Mucosa of rectum (tissue), 2 donors: ENCODE measurements at regions not wholly inside any gene's neighbourhood (a gene's known extent, or its start where the extent isn't known, plus 50 kb on each side); places are given as distances from the start of the nearest gene placed in this dataset.

ENCODE experiments used
- H3K27ac ChIP-seq, 2 donors: one replicate each; pipeline ENCODE4 v1.7.0; 2013; ENCODE audit warnings: inconsistent platforms in 2 of 2, low read depth in 2 of 2, low read length in 2 of 2
- H3K27me3 ChIP-seq, 2 donors: one replicate each; pipeline ENCODE4 v1.7.0; 2013; ENCODE audit warnings: low read length in 2 of 2; ENCODE audit not compliant: control insufficient read depth in 2 of 2, insufficient read depth in 2 of 2
- H3K36me3 ChIP-seq, 2 donors: one replicate each; pipeline ENCODE4 v1.7.0; 2013; ENCODE audit warnings: low read length in 2 of 2; ENCODE audit not compliant: control insufficient read depth in 2 of 2, insufficient read depth in 2 of 2
- H3K4me1 ChIP-seq, 2 donors: one replicate each; pipeline ENCODE4 v1.7.0; 2013; ENCODE audit warnings: low read length in 2 of 2, mild to moderate bottlenecking in 1 of 2; ENCODE audit not compliant: control insufficient read depth in 2 of 2, insufficient read depth in 2 of 2
- H3K4me3 ChIP-seq, 2 donors: one replicate each; pipeline ENCODE4 v1.7.0; 2013; ENCODE audit warnings: low read length in 2 of 2
- H3K9ac ChIP-seq, 2 donors: one replicate each; pipeline ENCODE4 v1.7.0; 2013; ENCODE audit warnings: low read length in 2 of 2, low read depth in 1 of 2, mild to moderate bottlenecking in 1 of 2
- H3K9me3 ChIP-seq, 2 donors: one replicate each; pipeline ENCODE4 v1.7.0; 2013; ENCODE audit warnings: low read length in 2 of 2; ENCODE audit not compliant: control insufficient read depth in 2 of 2
- donor health status: healthy.
- donor health status: Normal muscosa, but diverticular disease.

DNA sequence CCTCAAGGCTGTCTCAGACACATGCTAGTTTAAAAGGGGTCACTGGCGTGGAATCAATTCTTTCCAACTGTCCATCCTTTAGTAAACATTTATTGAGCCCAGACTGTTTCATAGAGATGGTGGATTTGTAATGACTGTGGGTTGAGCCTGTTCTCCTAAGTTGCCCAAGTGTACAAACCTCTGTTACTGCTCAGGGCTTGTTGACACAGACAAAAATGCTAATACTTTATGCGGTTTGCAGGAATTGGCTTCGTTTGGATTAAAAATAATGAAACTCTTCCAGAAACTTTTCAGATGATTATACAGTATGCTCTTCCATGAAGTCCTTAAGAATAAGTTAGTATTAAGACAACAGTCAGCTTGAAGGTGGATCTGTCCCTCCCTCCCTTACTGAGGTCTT, 83.6 kb upstream of the MGAT5 start:
- Histone ChIP-seq H3K9ac (no peak overlapping the region), H3K27me3 (no peaks in the 10 kb centered on the region), H3K4me1 (peaks cover 16 to 29% of the 10 kb centered on the region in 2 donors), H3K27ac (no peak overlapping the region), H3K4me3 (no peak overlapping the region), H3K36me3 (no peaks in the 10 kb centered on the region), H3K9me3 (no peaks in the 10 kb centered on the region)

DNA sequence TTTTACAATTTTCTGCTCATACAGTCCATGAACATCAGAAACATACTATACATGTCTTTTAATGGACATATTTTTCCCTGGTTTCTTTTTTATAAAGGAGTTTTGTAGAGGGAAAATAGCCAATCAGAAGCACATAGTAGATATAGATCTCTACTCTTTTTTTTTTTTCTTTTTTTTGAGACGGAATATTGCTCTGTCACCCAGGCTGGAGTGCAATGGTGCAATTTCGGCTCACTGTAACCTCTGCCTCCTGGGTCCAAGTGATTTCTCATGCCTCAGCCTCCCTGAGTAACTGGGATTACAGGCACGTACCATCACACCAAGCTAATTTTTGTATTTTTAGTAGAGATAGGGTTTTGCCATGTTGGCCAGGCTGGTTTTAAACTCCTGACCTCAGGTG, 83.2 kb upstream of the MGAT5 start:
- Histone ChIP-seq H3K9me3 (no peaks in the 10 kb centered on the region), H3K36me3 (no peaks in the 10 kb centered on the region), H3K27me3 (no peaks in the 10 kb centered on the region), H3K9ac (no peak overlapping the region), H3K4me1 (peaks cover 19 to 33% of the 10 kb centered on the region in 2 donors), H3K27ac (no peak overlapping the region), H3K4me3 (no peak overlapping the region)

DNA sequence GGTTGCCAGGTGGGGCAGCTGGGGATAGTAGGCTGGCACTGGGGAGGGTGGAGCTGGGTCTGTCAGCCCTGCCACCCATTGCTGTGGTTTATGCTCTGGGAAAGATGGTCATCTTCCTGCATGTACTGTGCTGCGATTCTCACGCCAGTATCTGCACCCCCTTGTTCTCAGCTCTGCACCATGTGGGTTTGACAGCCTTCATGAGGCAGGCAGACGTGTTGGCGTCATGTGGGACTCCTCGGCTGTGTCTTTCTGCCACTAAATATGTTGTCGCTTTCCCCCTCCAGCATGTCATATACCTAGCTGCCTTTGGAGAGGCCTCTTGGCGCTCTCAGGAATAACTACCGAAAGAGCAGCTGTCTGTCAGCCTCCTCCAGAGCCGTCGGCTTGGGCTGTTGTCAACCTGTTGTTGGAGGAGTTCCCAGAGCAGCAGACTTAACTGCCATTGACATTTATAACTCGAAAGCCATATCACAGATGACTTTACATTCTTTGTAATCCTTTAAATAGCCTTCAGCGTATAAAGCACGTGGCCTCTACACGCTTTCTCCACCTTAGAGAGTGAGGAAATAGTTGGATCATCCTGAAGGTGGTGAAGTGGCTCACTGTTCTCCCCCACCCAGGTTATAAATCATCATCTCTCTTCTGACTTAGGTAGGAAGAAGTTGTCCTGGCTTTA, 80.4 kb upstream of the MGAT5 start:
- Histone ChIP-seq H3K27me3 (no peaks in the 10 kb centered on the region), H3K9me3 (no peaks in the 10 kb centered on the region), H3K9ac (peak overlapping the region in 1 of 2 donors; percentile 65), H3K4me3 (peak overlapping the region; percentile 25 to 39), H3K27ac (peak overlapping the region; percentile 75 to 85), H3K36me3 (no peaks in the 10 kb centered on the region), H3K4me1 (peaks cover 23 to 41% of the 10 kb centered on the region in 2 donors)

DNA sequence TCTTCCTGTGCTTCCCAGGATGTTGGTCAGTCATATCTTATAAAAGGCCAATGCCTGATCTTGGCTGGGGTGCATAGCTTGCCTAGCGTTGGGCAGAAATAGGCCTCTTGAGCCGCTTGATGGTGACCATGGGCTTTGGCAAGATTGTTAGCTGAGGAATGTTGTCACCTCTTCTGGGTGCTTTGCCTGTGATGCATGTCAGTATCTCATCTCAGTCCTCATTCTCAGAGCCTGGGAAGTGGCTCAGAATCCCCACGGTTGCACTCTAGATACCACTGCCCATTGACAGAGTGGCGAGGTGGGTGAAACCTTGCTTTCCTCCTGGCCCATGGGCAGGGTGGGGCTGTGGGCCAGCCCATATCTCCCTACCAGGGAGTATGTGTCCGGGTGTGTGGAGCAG, 79.2 kb upstream of the MGAT5 start:
- H3K4me3 ChIP-seq = no peak overlapping the region
- H3K27me3 ChIP-seq = no peaks in the 10 kb centered on the region
- H3K9me3 ChIP-seq = no peaks in the 10 kb centered on the region
- H3K36me3 ChIP-seq = no peaks in the 10 kb centered on the region
- no peak overlapping the region for H3K9ac ChIP-seq
- peak overlapping the region; percentile 25 to 85 for H3K27ac ChIP-seq
- peaks cover 23 to 41% of the 10 kb centered on the region in 2 donors for H3K4me1 ChIP-seq

DNA sequence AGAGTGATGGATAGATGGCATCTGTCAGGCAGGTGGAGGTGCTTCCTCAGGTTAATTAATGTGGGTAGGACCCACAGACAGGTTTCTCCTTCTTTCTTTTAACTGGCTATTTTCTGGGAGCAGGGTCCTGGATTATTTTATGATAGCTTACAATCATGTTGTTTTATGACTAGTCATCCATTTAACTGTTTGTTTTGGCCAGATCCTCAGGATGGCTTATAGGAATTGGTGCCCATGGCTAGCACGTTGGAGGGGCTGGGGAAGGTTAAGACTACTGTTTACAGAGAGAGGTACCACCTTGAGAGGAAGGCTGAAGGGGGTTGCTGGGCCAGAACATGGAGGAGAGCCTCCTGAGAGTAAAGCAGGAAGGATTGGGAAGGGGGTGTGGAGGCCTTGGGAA, 78.0 kb upstream of the MGAT5 start:
- Histone ChIP-seq H3K9ac (peak overlapping the region in 1 of 2 donors; percentile 3), H3K4me1 (peaks cover 23 to 39% of the 10 kb centered on the region in 2 donors), H3K27ac (peak overlapping the region in 1 of 2 donors; percentile 23), H3K36me3 (no peaks in the 10 kb centered on the region), H3K27me3 (no peaks in the 10 kb centered on the region), H3K9me3 (no peaks in the 10 kb centered on the region), H3K4me3 (no peak overlapping the region)

DNA sequence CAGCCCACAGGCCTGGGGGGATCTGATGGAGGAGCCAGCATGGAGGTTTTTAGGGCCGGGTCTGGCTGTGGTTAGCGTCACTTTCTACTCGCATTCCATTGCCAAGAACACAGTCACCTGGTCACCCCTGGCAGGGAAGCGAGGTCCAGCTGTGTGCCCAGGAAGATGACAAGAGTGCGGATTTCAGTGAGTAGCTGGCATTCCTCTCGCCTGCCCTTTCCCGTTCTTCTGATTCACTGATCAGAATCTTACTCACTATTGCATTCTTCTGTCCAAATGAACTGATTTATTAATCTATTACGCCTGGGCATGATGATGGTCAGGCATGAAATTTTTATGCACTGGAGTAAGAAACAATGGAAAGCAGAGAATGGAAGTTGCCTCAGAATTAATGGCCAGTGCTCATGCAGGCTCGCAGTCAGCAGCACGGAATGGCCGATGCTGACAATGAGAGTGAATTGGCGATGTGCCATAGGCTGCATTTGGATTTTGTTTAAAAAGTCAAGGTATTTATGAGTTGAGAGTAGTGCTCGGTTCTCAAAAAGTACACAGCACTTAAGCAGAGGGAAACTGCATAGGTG, 76.4 kb upstream of the MGAT5 start:
- peaks cover 23 to 39% of the 10 kb centered on the region in 2 donors for H3K4me1 ChIP-seq
- H3K4me3 ChIP-seq = no peak overlapping the region
- H3K27me3 ChIP-seq = no peaks in the 10 kb centered on the region
- no peaks in the 10 kb centered on the region for H3K9me3 ChIP-seq
- no peaks in the 10 kb centered on the region for H3K36me3 ChIP-seq
- H3K27ac ChIP-seq = no peak overlapping the region
- no peak overlapping the region for H3K9ac ChIP-seq

DNA sequence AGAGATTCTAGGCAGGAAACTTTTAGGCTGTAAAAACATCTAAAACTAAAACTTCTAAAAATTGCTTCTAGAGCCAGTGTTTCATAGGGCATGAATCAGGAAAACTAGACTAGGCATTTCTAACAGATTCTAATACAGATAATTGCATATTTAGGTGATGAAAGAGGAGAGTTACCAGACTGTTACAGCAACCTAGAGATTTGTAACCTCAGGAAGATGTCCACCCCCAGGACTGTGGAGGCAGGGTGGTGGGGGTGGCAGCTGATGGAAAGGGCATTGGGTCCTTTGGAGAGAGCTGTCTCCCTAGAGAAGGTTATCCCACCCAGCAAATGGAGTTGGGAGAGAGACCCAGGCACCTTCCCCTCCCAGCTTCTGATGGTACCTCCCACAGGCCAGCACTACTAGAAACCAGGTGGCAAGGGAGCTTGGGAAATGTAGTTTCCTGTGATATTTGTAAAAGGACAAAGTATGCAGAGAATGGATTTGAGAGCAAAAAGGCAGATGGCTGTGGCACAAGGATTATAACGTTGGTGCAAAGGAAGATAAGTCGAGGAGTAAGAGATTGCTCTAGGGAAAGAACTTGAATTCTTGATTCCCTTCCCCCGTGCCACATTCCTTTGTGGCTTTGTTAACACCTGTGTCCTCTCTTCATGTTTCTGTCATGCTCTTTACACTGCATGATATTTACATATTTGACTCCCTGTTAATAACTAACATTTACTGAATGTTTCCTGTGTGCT, 75.6 kb upstream of the MGAT5 start:
- H3K36me3 ChIP-seq = no peaks in the 10 kb centered on the region
- no peaks in the 10 kb centered on the region for H3K9me3 ChIP-seq
- H3K4me1 ChIP-seq = peaks cover 22 to 32% of the 10 kb centered on the region in 2 donors
- H3K9ac ChIP-seq = no peak overlapping the region
- no peak overlapping the region for H3K4me3 ChIP-seq
- no peaks in the 10 kb centered on the region for H3K27me3 ChIP-seq
- no peak overlapping the region for H3K27ac ChIP-seq

DNA sequence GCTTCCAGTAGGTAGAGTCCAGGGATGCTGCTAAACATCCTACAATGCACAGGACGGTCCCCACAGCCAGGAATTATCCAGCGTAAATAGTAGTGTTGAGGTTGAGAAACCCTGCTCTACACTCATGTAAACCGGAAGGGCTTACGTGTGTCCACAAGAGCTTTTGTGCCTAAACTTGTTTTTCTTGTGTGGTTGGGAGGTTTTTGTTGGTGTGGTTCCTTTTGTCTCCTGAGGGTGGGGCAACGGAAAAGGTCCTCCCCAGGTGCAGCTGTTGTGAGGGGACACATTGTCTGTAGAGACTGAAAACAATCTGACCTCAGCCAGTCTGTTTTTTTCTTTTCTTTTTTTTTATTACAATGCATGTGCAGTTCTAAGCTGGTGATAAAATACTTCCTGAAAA, 72.7 kb upstream of the MGAT5 start:
- Histone ChIP-seq H3K27me3 (no peaks in the 10 kb centered on the region), H3K4me3 (no peak overlapping the region), H3K9ac (no peak overlapping the region), H3K9me3 (no peaks in the 10 kb centered on the region), H3K4me1 (peaks cover 4% of the 10 kb centered on the region in 2 donors), H3K27ac (no peak overlapping the region), H3K36me3 (no peaks in the 10 kb centered on the region)

DNA sequence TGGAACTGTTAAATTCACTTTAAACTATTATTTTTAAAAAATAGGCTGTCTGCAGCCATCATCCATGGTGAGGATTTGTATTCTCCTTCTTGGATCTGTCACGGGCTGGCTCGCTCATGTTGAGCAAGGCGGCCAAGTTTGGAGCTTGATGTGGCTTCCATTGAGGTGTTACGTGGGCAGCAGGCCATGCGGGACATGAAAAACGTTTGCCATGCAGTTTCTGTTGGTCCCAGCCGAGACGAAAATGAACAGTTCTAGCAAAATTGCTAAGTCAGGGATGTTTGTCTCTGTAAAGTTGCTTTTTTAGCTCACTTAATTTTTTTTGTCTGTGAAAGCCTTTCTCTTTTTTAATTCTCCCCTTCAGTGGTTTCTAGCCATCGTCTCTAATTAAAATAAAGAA, 70.2 kb upstream of the MGAT5 start:
- Histone ChIP-seq H3K4me1 (peaks cover 0 to 1% of the 10 kb centered on the region in 2 donors), H3K36me3 (peaks cover 0 to 3% of the 10 kb centered on the region in 2 donors), H3K27ac (no peak overlapping the region)

DNA sequence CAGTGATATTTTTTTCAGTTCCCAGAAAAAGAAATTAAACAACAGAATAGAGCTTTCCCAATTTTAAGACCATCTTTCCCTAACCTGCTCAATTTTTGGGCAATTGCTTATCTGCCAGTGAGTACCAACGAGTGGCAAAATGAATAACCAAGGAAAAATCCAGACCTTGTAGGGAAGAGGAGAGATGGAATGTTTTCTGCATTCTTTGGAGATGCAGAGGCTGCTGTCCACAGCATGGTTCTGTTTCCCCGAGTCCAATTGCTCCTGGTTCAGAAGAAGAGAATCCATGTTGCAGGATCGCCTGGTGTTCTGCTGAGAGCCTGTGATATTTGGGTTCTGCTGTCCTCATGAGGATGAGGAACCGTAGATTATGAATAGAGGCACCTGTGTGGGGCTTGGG, 68.2 kb upstream of the MGAT5 start:
- H3K27me3 ChIP-seq = no peaks in the 10 kb centered on the region
- H3K27ac ChIP-seq = no peak overlapping the region
- H3K4me1 ChIP-seq = peaks cover 0 to 19% of the 10 kb centered on the region in 2 donors
- H3K4me3 ChIP-seq = no peak overlapping the region
- H3K36me3 ChIP-seq = peaks cover 0 to 3% of the 10 kb centered on the region in 2 donors
- no peaks in the 10 kb centered on the region for H3K9me3 ChIP-seq
- H3K9ac ChIP-seq = no peak overlapping the region

More for the DNA sequence above, 70.2 kb upstream of the MGAT5 start:
- H3K27me3 ChIP-seq = no peaks in the 10 kb centered on the region
- H3K9me3 ChIP-seq = no peaks in the 10 kb centered on the region
- H3K9ac ChIP-seq = no peak overlapping the region
- H3K4me3 ChIP-seq = no peak overlapping the region
